CD8-positive, alpha-beta memory T cell (primary cell): ENCODE measurements at regions not wholly inside any gene's neighbourhood (a gene's known extent, or its start where the extent isn't known, plus 50 kb on each side); places are given as distances from the start of the nearest gene placed in this dataset.

ENCODE experiments used
- CTCF ChIA-PET: fragments of 350-600 bp; sonication (Branson Sonifier 250); formaldehyde crosslinking; loops from one replicate; lab custom pipeline; 2021; ENCODE audit warnings: antibody characterized with exemption; lab: Charles Lee
- POLR2A ChIA-PET: fragments of 350-600 bp; sonication (Branson Sonifier 250); formaldehyde crosslinking; loops from one replicate; lab custom pipeline; 2021; ENCODE audit warnings: antibody characterized with exemption; lab: Charles Lee
- DNase-seq, 5 donors: peaks; one replicate each; pipeline versions ENCODE4 v3.0.0 to v3.0.0-alpha.2; 2020 to 2022; ENCODE audit warnings: mixed read lengths in 1 of 5
- H3K27ac ChIP-seq: one replicate; pipeline ENCODE4 v1.7.0; 2013; ENCODE audit warnings: low read depth, mild to moderate bottlenecking, low read length, moderate library complexity
- H3K27me3 ChIP-seq: 2 replicates; pipeline ENCODE4 v1.7.0; 2013; ENCODE audit warnings: low read length, mild to moderate bottlenecking; ENCODE audit not compliant: insufficient read depth, poor library complexity, severe bottlenecking
- H3K36me3 ChIP-seq: 2 replicates; pipeline ENCODE4 v1.7.0; 2013; ENCODE audit warnings: mild to moderate bottlenecking, low read length, moderate library complexity; ENCODE audit not compliant: insufficient read depth
- H3K4me1 ChIP-seq: 2 replicates; pipeline ENCODE4 v1.7.0; 2013; ENCODE audit warnings: mild to moderate bottlenecking, low read length, moderate library complexity; ENCODE audit not compliant: insufficient read depth
- H3K4me3 ChIP-seq: 2 replicates; pipeline ENCODE4 v1.7.0; 2013; ENCODE audit warnings: mild to moderate bottlenecking, low read length
- H3K9me3 ChIP-seq: 2 replicates; pipeline ENCODE4 v1.7.0; 2013; ENCODE audit warnings: mild to moderate bottlenecking, low read length
- H3K27ac Mint-ChIP-seq, 8 donors: one replicate each; pipeline ENCODE4 v1.8.0; 2020 to 2021; ENCODE audit warnings: mixed read lengths in 8 of 8, mild to moderate bottlenecking in 6 of 8, inconsistent platforms in 3 of 8, moderate library complexity in 3 of 8
- H3K27me3 Mint-ChIP-seq, 2 donors: one replicate each; pipeline ENCODE4 v1.8.0; 2020 to 2021; ENCODE audit warnings: mixed read lengths in 2 of 2, mild to moderate bottlenecking in 1 of 2, moderate library complexity in 1 of 2
- H3K36me3 Mint-ChIP-seq, 3 donors: one replicate each; pipeline ENCODE4 v1.8.0; 2020 to 2021; ENCODE audit warnings: mixed read lengths in 3 of 3, inconsistent platforms in 1 of 3, mild to moderate bottlenecking in 1 of 3
- H3K4me1 Mint-ChIP-seq, 3 donors: one replicate each; pipeline ENCODE4 v1.8.0; 2020 to 2021; ENCODE audit warnings: mixed read lengths in 3 of 3, inconsistent platforms in 1 of 3, mild to moderate bottlenecking in 1 of 3
- H3K4me3 Mint-ChIP-seq, 7 donors: one replicate each; pipeline ENCODE4 v1.8.0; 2020 to 2021; ENCODE audit warnings: mixed read lengths in 7 of 7, mild to moderate bottlenecking in 6 of 7, moderate library complexity in 4 of 7, inconsistent platforms in 2 of 7
- H3K9me3 Mint-ChIP-seq, 5 donors: one replicate each; pipeline ENCODE4 v1.8.0; 2020 to 2022; ENCODE audit warnings: mixed read lengths in 5 of 5, mild to moderate bottlenecking in 3 of 5, moderate library complexity in 2 of 5, inconsistent platforms in 1 of 5

DNA sequence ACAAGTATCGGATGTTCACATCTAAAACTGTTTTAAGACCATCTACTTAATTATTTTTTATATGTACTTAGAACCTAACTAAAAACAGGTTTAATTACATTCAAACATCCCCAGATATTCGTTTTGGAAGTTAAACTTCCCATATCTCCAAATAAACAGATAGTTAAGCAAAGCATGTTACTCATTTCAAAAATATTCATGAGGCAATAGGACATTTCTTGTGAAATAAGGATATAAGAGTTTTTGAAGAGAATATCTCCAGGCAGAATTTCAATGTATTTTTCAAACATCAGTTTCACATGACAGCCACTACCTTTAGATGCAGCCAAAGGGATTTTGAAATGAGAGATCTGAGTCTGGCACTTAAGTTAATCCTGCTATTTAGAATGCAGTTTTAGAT lies 697.5 kb downstream of the SLITRK1 start:
- CTCF ChIA-PET: no interaction called here
- DNase-seq: no peak
- no peaks in the 10 kb centered on the region for H3K36me3 Mint-ChIP-seq

DNA sequence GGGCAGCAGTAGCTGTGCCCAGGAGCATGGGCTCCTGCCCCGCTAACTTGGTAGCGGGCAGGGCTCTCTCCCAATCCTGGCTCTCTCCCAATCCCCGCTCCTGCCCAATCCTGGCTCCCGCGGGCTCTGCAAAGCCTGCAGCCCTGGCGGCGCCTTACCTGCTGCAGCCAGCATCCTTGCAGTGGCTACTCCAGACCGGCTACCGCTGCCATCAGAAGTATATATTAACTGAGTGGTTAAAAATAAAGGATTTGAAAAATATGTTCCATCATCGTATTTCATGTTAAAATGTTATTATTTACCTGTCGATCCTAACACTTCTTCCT lies 698.2 kb downstream of the SLITRK1 start:
- Mint-ChIP-seq H3K4me1 (no peaks in the 10 kb centered on the region), H3K4me3 (no peak overlapping the region), H3K27ac (no peak overlapping the region), H3K36me3 (no peaks in the 10 kb centered on the region), H3K27me3 (no peaks in the 10 kb centered on the region), H3K9me3 (peaks cover 0 to 37% (median 3%) of the 10 kb centered on the region in 5 donors)
- Histone ChIP-seq H3K4me3 (no peak overlapping the region), H3K9me3 (no peaks in the 10 kb centered on the region), H3K27me3 (no peaks in the 10 kb centered on the region), H3K36me3 (no peaks in the 10 kb centered on the region), H3K4me1 (no peaks in the 10 kb centered on the region), H3K27ac (no peak overlapping the region)
- POLR2A ChIA-PET: no interaction called here
- no peak for DNase-seq
- CTCF ChIA-PET: no interaction called here

More for the DNA sequence above, 697.5 kb downstream of the SLITRK1 start:
- Mint-ChIP-seq H3K4me1 (no peaks in the 10 kb centered on the region), H3K27ac (no peak overlapping the region), H3K4me3 (no peak overlapping the region), H3K9me3 (peaks cover 0 to 38% (median 3%) of the 10 kb centered on the region in 5 donors), H3K27me3 (no peaks in the 10 kb centered on the region)
- Histone ChIP-seq H3K36me3 (no peaks in the 10 kb centered on the region), H3K4me3 (no peak overlapping the region), H3K27me3 (no peaks in the 10 kb centered on the region), H3K4me1 (no peaks in the 10 kb centered on the region), H3K9me3 (no peaks in the 10 kb centered on the region), H3K27ac (no peak overlapping the region)
- POLR2A ChIA-PET: no interaction called here

DNA sequence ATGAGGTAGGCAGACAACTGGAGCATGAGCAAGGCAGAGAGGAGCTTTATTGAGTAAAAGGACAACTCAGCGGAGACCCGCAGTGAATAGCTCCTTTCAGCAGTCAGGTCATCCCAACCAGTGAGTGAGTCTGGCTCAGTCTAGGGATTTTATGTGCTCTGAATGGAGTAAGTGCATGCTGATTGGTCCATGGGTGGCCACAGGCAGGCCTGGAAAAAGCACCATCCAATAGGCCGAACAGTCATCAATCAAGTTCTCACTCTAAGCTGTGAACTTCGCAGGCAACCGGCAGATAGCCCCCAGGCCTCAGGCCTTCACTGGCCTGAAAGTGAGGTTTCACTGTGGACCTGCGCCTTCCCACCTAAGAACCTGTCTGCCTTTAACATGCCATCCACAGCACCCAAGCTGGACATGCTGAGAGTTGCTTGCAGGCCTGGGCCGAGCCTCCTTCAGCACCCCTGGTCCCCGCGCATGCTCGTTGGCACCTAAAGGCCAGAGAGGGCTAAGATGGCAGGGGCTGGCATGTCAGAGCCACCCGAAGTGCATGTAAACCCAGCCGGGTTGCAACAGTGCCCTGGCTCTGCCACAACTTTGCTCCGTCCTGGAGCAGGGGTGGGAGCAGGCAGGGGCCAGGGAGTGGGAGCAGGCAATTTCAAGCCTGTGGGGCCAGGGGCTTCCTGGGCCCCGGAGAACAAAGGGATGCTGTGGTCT lies 698.7 kb downstream of the SLITRK1 start:
- no peaks in the 10 kb centered on the region for H3K27me3 Mint-ChIP-seq
- Histone ChIP-seq H3K4me1 (no peaks in the 10 kb centered on the region), H3K27me3 (no peaks in the 10 kb centered on the region), H3K9me3 (no peaks in the 10 kb centered on the region), H3K4me3 (no peak overlapping the region), H3K36me3 (no peaks in the 10 kb centered on the region), H3K27ac (no peak overlapping the region)
- POLR2A ChIA-PET: no interaction called here
- peaks cover 0 to 37% (median 4%) of the 10 kb centered on the region in 5 donors for H3K9me3 Mint-ChIP-seq
- no peak overlapping the region for H3K27ac Mint-ChIP-seq
- no peak overlapping the region for H3K4me3 Mint-ChIP-seq
- H3K36me3 Mint-ChIP-seq: no peaks in the 10 kb centered on the region
- DNase-seq: no peak
- CTCF ChIA-PET: no interaction called here
- no peaks in the 10 kb centered on the region for H3K4me1 Mint-ChIP-seq

DNA sequence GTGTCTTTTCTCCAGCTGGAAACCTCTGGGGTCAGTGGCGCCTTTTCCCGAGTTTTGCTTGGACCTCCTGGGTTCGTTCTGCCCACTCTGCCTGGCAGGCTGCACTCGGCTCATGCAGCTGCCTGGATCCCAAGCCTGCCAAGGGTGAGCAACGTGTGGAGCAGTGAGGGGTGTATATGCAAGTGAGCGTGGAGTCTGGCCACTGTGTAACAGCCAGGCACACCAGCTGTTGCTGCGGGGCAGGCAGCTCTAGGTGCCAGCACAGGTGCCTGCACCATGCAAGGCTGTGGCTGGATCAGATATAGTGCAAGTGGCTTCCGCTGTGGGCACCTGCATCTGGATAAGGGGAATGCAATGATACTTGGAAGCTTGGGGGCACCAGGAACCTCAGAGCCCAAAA lies 699.4 kb downstream of the SLITRK1 start:
- Mint-ChIP-seq H3K4me3 (no peak overlapping the region), H3K4me1 (no peaks in the 10 kb centered on the region), H3K9me3 (peaks cover 0 to 35% (median 4%) of the 10 kb centered on the region in 5 donors), H3K27ac (no peak overlapping the region), H3K36me3 (no peaks in the 10 kb centered on the region), H3K27me3 (no peaks in the 10 kb centered on the region)
- POLR2A ChIA-PET: no interaction called here
- H3K27ac ChIP-seq: no peak overlapping the region
- H3K4me3 ChIP-seq: no peak overlapping the region
- no peaks in the 10 kb centered on the region for H3K4me1 ChIP-seq
- no peaks in the 10 kb centered on the region for H3K27me3 ChIP-seq
- H3K9me3 ChIP-seq: no peaks in the 10 kb centered on the region
- H3K36me3 ChIP-seq: no peaks in the 10 kb centered on the region
- no peak for DNase-seq
- CTCF ChIA-PET: no interaction called here

DNA sequence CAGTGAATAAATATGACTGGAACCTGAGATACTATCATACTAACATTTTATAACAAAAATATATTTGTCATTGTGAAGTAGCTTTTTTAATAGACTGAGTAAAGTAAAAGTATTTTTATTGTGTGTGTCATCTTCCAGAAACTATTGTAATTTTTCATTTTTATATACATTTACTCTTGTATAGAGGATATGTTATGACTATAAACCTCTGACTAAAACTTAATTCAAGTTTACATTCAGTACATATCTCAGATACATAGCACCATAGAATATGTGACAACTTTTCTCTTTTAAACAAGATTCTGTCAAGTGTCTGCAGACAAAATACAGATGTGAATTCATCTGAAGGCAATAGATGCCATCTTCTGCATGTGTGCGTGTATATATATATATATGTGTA lies 704.3 kb downstream of the SLITRK1 start:
- H3K4me1 ChIP-seq: no peaks in the 10 kb centered on the region
- no peaks in the 10 kb centered on the region for H3K9me3 ChIP-seq
- H3K9me3 Mint-ChIP-seq: peaks cover 0 to 34% (median 0%) of the 10 kb centered on the region in 5 donors
- H3K27ac ChIP-seq: no peak overlapping the region
- no peak overlapping the region for H3K27ac Mint-ChIP-seq
- H3K27me3 ChIP-seq: no peaks in the 10 kb centered on the region
- DNase-seq: no peak
- no peaks in the 10 kb centered on the region for H3K36me3 Mint-ChIP-seq
- no peaks in the 10 kb centered on the region for H3K36me3 ChIP-seq
- no peak overlapping the region for H3K4me3 Mint-ChIP-seq
- no peak overlapping the region for H3K4me3 ChIP-seq
- no peaks in the 10 kb centered on the region for H3K27me3 Mint-ChIP-seq
- ChIA-PET POLR2A (no interaction called here), CTCF (no interaction called here)
- H3K4me1 Mint-ChIP-seq: no peaks in the 10 kb centered on the region

DNA sequence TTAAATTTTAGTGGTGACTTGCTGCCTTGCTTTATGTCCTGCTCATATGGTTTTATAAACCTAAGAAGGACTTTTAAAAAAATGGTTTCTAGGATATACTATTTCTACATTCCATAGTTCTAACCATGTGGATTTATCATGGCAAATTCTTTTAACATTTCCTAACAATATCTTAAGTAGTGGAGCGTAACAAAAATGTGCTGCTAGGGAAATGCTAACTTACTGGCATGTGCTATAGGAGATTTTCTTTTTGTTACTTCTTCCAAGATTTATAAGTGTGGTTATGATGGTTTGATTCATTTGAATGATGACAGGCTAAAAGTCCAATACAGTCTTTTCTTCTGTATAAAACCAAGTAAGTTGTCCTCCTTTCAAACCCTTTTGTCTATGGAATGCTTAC lies 713.7 kb downstream of the SLITRK1 start:
- H3K27ac ChIP-seq: no peak overlapping the region
- H3K36me3 Mint-ChIP-seq: no peaks in the 10 kb centered on the region
- no peaks in the 10 kb centered on the region for H3K27me3 Mint-ChIP-seq
- ChIA-PET POLR2A (no interaction called here), CTCF (no interaction called here)
- H3K4me3 Mint-ChIP-seq: no peak overlapping the region
- H3K4me3 ChIP-seq: no peak overlapping the region
- H3K4me1 Mint-ChIP-seq: no peaks in the 10 kb centered on the region
- no peak overlapping the region for H3K27ac Mint-ChIP-seq
- H3K4me1 ChIP-seq: no peaks in the 10 kb centered on the region
- DNase-seq: no peak
- no peaks in the 10 kb centered on the region for H3K9me3 ChIP-seq
- no peaks in the 10 kb centered on the region for H3K27me3 ChIP-seq
- peaks cover 0 to 7% (median 2%) of the 10 kb centered on the region in 5 donors for H3K9me3 Mint-ChIP-seq
- no peaks in the 10 kb centered on the region for H3K36me3 ChIP-seq

DNA sequence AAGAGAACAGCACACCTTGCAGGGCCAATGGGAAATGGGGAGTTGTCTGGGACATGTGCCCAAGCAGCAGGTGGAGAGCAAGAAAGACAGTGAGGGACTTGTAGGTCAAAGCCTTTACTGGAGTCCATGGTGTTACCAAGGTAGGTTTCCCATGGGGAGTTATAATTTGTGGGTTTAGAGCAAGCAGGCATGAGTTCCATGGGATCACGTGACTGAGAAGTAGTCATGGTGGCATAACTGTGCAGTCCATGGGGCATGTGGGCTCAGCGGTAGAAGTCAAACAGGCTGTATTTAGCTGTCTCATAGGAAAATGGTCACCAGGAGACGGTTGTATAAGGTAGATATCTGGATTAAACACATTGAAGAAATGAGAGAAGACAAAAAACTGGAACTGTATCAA lies 715.1 kb downstream of the SLITRK1 start:
- Mint-ChIP-seq H3K27ac (no peak overlapping the region), H3K9me3 (peaks cover 0 to 11% (median 2%) of the 10 kb centered on the region in 5 donors), H3K4me1 (no peaks in the 10 kb centered on the region), H3K27me3 (no peaks in the 10 kb centered on the region), H3K4me3 (no peak overlapping the region), H3K36me3 (no peaks in the 10 kb centered on the region)
- POLR2A ChIA-PET: no interaction called here
- DNase-seq: no peak
- no peaks in the 10 kb centered on the region for H3K4me1 ChIP-seq
- H3K27ac ChIP-seq: no peak overlapping the region
- no peaks in the 10 kb centered on the region for H3K9me3 ChIP-seq
- no peak overlapping the region for H3K4me3 ChIP-seq
- H3K27me3 ChIP-seq: no peaks in the 10 kb centered on the region
- no peaks in the 10 kb centered on the region for H3K36me3 ChIP-seq
- CTCF ChIA-PET: no interaction called here

DNA sequence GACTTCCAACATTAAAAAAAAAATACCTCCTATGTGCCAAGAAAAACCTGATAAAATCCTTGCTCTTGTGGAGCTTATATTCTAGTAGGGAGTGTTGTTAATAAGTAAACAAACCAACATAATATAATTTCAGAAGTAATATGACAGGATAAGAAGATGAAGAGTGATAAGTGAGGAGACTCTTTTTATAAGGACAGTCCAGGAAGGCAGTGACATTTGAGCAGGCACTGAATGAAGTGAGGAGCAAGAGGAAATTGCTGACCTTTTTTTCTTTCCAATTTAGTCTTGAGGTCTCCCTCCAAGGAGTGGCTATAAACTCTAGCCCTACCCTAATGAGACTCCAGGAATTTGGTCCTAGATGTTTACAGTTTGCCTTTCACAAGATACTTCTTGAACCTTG lies 715.7 kb downstream of the SLITRK1 start:
- Histone ChIP-seq H3K9me3 (no peaks in the 10 kb centered on the region), H3K36me3 (no peaks in the 10 kb centered on the region), H3K4me1 (no peaks in the 10 kb centered on the region), H3K27me3 (no peaks in the 10 kb centered on the region), H3K27ac (no peak overlapping the region), H3K4me3 (no peak overlapping the region)
- peaks cover 0 to 11% (median 2%) of the 10 kb centered on the region in 5 donors for H3K9me3 Mint-ChIP-seq
- H3K4me3 Mint-ChIP-seq: no peak overlapping the region
- no peaks in the 10 kb centered on the region for H3K27me3 Mint-ChIP-seq
- H3K4me1 Mint-ChIP-seq: no peaks in the 10 kb centered on the region
- no peak for DNase-seq
- H3K36me3 Mint-ChIP-seq: no peaks in the 10 kb centered on the region
- ChIA-PET CTCF (no interaction called here), POLR2A (no interaction called here)
- H3K27ac Mint-ChIP-seq: no peak overlapping the region
